ENCODE measurements at regions not wholly inside any gene's neighbourhood (a gene's known extent, or its start where the extent isn't known, plus 50 kb on each side); places are given as distances from the start of the nearest gene placed in this dataset.

- Histone ChIP-seq H3K27ac (ENCODE audit: low read depth, low read length, poor library complexity, severe bottlenecking) (no peak overlapping the region), H3K36me3 (ENCODE audit: insufficient read depth, low read length) (no peaks in the 10 kb centered on the region), H3F3A (ENCODE audit: insufficient read depth, low read length) (no peaks in the 10 kb centered on the region), H2AFZ (ENCODE audit: low read length) (no peak overlapping the region), H3K9me2 (ENCODE audit: low read depth, low read length) (no peaks in the 10 kb centered on the region), H3K9me3 (ENCODE audit: low read length) (no peaks in the 10 kb centered on the region), H3K4me3 (ENCODE audit: low read depth, low read length, poor library complexity, severe bottlenecking) (no peak overlapping the region), H3K4me1 (ENCODE audit: insufficient read depth, low read length, severe bottlenecking) (no peaks in the 10 kb centered on the region), H3K4me2 (ENCODE audit: low read length) (no peak overlapping the region), H3K9ac (ENCODE audit: low read length) (no peak overlapping the region), H3K27me3 (ENCODE audit: insufficient read depth, low read length) (no peaks in the 10 kb centered on the region), H3K79me2 (ENCODE audit: insufficient read depth, low read length) (no peaks in the 10 kb centered on the region), H4K20me1 (ENCODE audit: insufficient read depth, low read length) (no peaks in the 10 kb centered on the region)
- no peak for TF ChIP-seq EZH2 (IDR thresholded peaks at IDR 0.05; ENCODE audit: borderline replicate concordance, low read length)
- TF ChIP-seq, protein P1, sequence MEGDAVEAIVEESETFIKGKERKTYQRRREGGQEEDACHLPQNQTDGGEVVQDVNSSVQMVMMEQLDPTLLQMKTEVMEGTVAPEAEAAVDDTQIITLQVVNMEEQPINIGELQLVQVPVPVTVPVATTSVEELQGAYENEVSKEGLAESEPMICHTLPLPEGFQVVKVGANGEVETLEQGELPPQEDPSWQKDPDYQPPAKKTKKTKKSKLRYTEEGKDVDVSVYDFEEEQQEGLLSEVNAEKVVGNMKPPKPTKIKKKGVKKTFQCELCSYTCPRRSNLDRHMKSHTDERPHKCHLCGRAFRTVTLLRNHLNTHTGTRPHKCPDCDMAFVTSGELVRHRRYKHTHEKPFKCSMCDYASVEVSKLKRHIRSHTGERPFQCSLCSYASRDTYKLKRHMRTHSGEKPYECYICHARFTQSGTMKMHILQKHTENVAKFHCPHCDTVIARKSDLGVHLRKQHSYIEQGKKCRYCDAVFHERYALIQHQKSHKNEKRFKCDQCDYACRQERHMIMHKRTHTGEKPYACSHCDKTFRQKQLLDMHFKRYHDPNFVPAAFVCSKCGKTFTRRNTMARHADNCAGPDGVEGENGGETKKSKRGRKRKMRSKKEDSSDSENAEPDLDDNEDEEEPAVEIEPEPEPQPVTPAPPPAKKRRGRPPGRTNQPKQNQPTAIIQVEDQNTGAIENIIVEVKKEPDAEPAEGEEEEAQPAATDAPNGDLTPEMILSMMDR (IDR thresholded peaks at IDR 0.05; ENCODE audit: low read length): no peak
These were observed 53.6 kb upstream of the GYPC start for GRCh38 chr2:126602334-126602733.
